Thoracic aorta (tissue), 2 donors: ENCODE measurements at regions not wholly inside any gene's neighbourhood (a gene's known extent, or its start where the extent isn't known, plus 50 kb on each side); places are given as distances from the start of the nearest gene placed in this dataset.

Experiments used
- ATAC-seq: fragments of 150-250 bp; one replicate; pipeline ENCODE4 v1.8.0; 2017; ENCODE audit warnings: low read depth; ENCODE audit not compliant: insufficient number of reproducible peaks, low FRiP score
- DNase-seq: peaks from one replicate; pipeline ENCODE4 v3.0.0-alpha.2; 2020; ENCODE audit warnings: low spot score
- H3K27ac ChIP-seq, 2 donors: fragments of 200-600 bp; sonication (generic); 1 replicate in 1 of 2; 2 replicates in 1 of 2; pipeline ENCODE4 v1.5.1; 2016; ENCODE audit warnings: mild to moderate bottlenecking in 2 of 2, moderate library complexity in 2 of 2
- H3K27me3 ChIP-seq: fragments of 200-600 bp; sonication (generic); replicated peaks from 2 replicates; pipeline ENCODE4 v1.6.0; 2016; ENCODE audit warnings: mild to moderate bottlenecking; ENCODE audit not compliant: insufficient read depth
- H3K36me3 ChIP-seq: fragments of 200-600 bp; sonication (generic); one replicate; pipeline ENCODE4 v1.5.1; 2016
- H3K4me1 ChIP-seq, 2 donors: fragments of 200-600 bp; sonication (generic); 1 replicate in 1 of 2; 2 replicates in 1 of 2; pipeline versions ENCODE4 v1.5.1 to v1.6.0; 2016; ENCODE audit warnings: low read depth in 2 of 2, mild to moderate bottlenecking in 1 of 2; ENCODE audit not compliant: control insufficient read depth in 1 of 2
- H3K4me3 ChIP-seq: fragments of 200-600 bp; sonication (generic); 2 replicates; pipeline ENCODE4 v1.5.1; 2016; ENCODE audit warnings: mild to moderate bottlenecking
- H3K9me3 ChIP-seq: fragments of 200-600 bp; sonication (generic); 2 replicates; pipeline ENCODE4 v1.5.1; 2016
- CTCF ChIP-seq: fragments of 200-600 bp; sonication (generic); IDR thresholded peaks from one replicate; pipeline ENCODE4 v1.5.1; 2019; ENCODE audit warnings: antibody characterized with exemption

- DNase-seq (no peak), ATAC-seq (no peak)
- H3K4me3 ChIP-seq = no peak overlapping the region
- H3K9me3 ChIP-seq = no peaks in the 10 kb centered on the region
- no peak for TF ChIP-seq CTCF
- H3K27me3 ChIP-seq = no peaks in the 10 kb centered on the region
- H3K4me1 ChIP-seq = no peaks in the 10 kb centered on the region
- no peak overlapping the region for H3K27ac ChIP-seq
- no peaks in the 10 kb centered on the region for H3K36me3 ChIP-seq
Observed at GRCh38 chr4:162634390-162634789, 470.6 kb upstream of the FSTL5 start.

- ATAC-seq = no peak
- Histone ChIP-seq H3K36me3 (no peaks in the 10 kb centered on the region), H3K9me3 (no peaks in the 10 kb centered on the region), H3K4me3 (no peak overlapping the region), H3K4me1 (no peaks in the 10 kb centered on the region), H3K27me3 (no peaks in the 10 kb centered on the region), H3K27ac (no peak overlapping the region)
- no peak for TF ChIP-seq CTCF
- DNase-seq = no peak
Observed at GRCh38 chr4:162622664-162623063, 458.9 kb upstream of the FSTL5 start.

- no peak for DNase-seq
- H3K27ac ChIP-seq = no peak overlapping the region
- TF ChIP-seq CTCF = no peak
- no peak for ATAC-seq
- no peaks in the 10 kb centered on the region for H3K36me3 ChIP-seq
- H3K4me1 ChIP-seq = no peaks in the 10 kb centered on the region
- H3K27me3 ChIP-seq = no peaks in the 10 kb centered on the region
- H3K4me3 ChIP-seq = no peak overlapping the region
- H3K9me3 ChIP-seq = no peaks in the 10 kb centered on the region
Observed at GRCh38 chr4:162610116-162610515, 446.3 kb upstream of the FSTL5 start.

- Histone ChIP-seq H3K27ac (no peak overlapping the region), H3K36me3 (no peaks in the 10 kb centered on the region), H3K9me3 (no peaks in the 10 kb centered on the region), H3K4me3 (no peak overlapping the region), H3K4me1 (no peaks in the 10 kb centered on the region), H3K27me3 (no peaks in the 10 kb centered on the region)
- no peak for ATAC-seq
- DNase-seq = no peak
- TF ChIP-seq CTCF = no peak
Observed at GRCh38 chr4:162586266-162586665, 422.5 kb upstream of the FSTL5 start.

GRCh38 chr4:162582180-162582579 is 418.4 kb upstream of the FSTL5 start:
- no peak for TF ChIP-seq CTCF

More at GRCh38 chr4:162582180-162582579, 418.4 kb upstream of the FSTL5 start:
- H3K4me1 ChIP-seq = no peaks in the 10 kb centered on the region
- ATAC-seq (no peak), DNase-seq (no peak)
- no peaks in the 10 kb centered on the region for H3K36me3 ChIP-seq
- H3K9me3 ChIP-seq = no peaks in the 10 kb centered on the region
- H3K4me3 ChIP-seq = no peak overlapping the region
- no peaks in the 10 kb centered on the region for H3K27me3 ChIP-seq
- no peak overlapping the region for H3K27ac ChIP-seq
